ENCODE measurements at regions not wholly inside any gene's neighbourhood (a gene's known extent, or its start where the extent isn't known, plus 50 kb on each side); places are given as distances from the start of the nearest gene placed in this dataset.

- DNase-seq, result no peak
- intact Hi-C loops (cut with DNase I), result no loop called here
- no peak for ATAC-seq (ENCODE audit: poor library complexity)
These were observed 184.6 kb downstream of the ST6GAL2 start for GRCh38 chr2:106701203-106702022.

- ATAC-seq (ENCODE audit: poor library complexity), result no peak
- DNase-seq, result no peak
- intact Hi-C loops (cut with DNase I), result no loop called here
These were observed 182.8 kb downstream of the ST6GAL2 start for GRCh38 chr2:106703161-106703560.

GRCh38 chr2:106704798-106705197, 181.2 kb downstream of the ST6GAL2 start:
- ATAC-seq (ENCODE audit: poor library complexity) (no peak), DNase-seq (no peak)
- intact Hi-C loops (cut with DNase I), result no loop called here

- ATAC-seq (ENCODE audit: poor library complexity) (peak; percentile 65), DNase-seq (no peak)
- intact Hi-C loops (cut with DNase I), result no loop called here
These were observed 180.1 kb downstream of the ST6GAL2 start for GRCh38 chr2:106705877-106706276.

GRCh38 chr2:106706283-106706682, 179.7 kb downstream of the ST6GAL2 start:
- intact Hi-C loops (cut with DNase I), result no loop called here
- DNase-seq (no peak), ATAC-seq (ENCODE audit: poor library complexity) (no peak)

- ATAC-seq (ENCODE audit: poor library complexity), result peak; percentile 34
- intact Hi-C loops (cut with DNase I), result no loop called here
- DNase-seq, result no peak
These were observed 177.8 kb downstream of the ST6GAL2 start for GRCh38 chr2:106708209-106708608.

GRCh38 chr2:106709229-106709628, 176.7 kb downstream of the ST6GAL2 start:
- ATAC-seq (ENCODE audit: poor library complexity) (no peak), DNase-seq (no peak)
- intact Hi-C loops (cut with DNase I), result no loop called here

- DNase-seq, result no peak
- no peak for ATAC-seq (ENCODE audit: poor library complexity)
- intact Hi-C loops (cut with DNase I), result no loop called here
These were observed 166.7 kb downstream of the ST6GAL2 start for GRCh38 chr2:106719222-106719621.

- ATAC-seq (ENCODE audit: poor library complexity), result no peak
- DNase-seq, result no peak
- intact Hi-C loops (cut with DNase I), result no loop called here
These were observed 165.9 kb downstream of the ST6GAL2 start for GRCh38 chr2:106720026-106720425.

- intact Hi-C loops (cut with DNase I), result no loop called here
- ATAC-seq (ENCODE audit: poor library complexity) (no peak), DNase-seq (no peak)
These were observed 161.6 kb downstream of the ST6GAL2 start for GRCh38 chr2:106724301-106724794.

- intact Hi-C loops (cut with DNase I), result no loop called here
- ATAC-seq (ENCODE audit: poor library complexity), result no peak
- DNase-seq, result no peak
These were observed 151.8 kb downstream of the ST6GAL2 start for GRCh38 chr2:106734165-106734564.

GRCh38 chr2:106735807-106736206, 150.2 kb downstream of the ST6GAL2 start:
- intact Hi-C loops (cut with DNase I), result no loop called here
- no peak for ATAC-seq (ENCODE audit: poor library complexity)
- DNase-seq, result no peak

GRCh38 chr2:106736221-106736620, 149.7 kb downstream of the ST6GAL2 start:
- intact Hi-C loops (cut with DNase I), result no loop called here
- no peak for DNase-seq
- ATAC-seq (ENCODE audit: poor library complexity), result no peak

GRCh38 chr2:106745468-106745867, 140.5 kb downstream of the ST6GAL2 start:
- intact Hi-C loops (cut with DNase I), result no loop called here
- ATAC-seq (ENCODE audit: poor library complexity) (peak; percentile 18), DNase-seq (peak; percentile 41)

GRCh38 chr2:106749823-106750222, 136.1 kb downstream of the ST6GAL2 start:
- intact Hi-C loops (cut with DNase I), result no loop called here
- ATAC-seq (ENCODE audit: poor library complexity) (no peak), DNase-seq (no peak)
